Coronary artery (tissue), 2 donors: ENCODE measurements at regions not wholly inside any gene's neighbourhood (a gene's known extent, or its start where the extent isn't known, plus 50 kb on each side); places are given as distances from the start of the nearest gene placed in this dataset.

Experiments used
- DNase-seq: peaks from one replicate; pipeline ENCODE4 v3.0.0-alpha.2; 2017; ENCODE audit warnings: low spot score
- H3K27ac ChIP-seq, 2 donors: fragments of 200-600 bp; sonication (generic); one replicate each; pipeline ENCODE4 v1.5.1; 2016 to 2019
- H3K4me3 ChIP-seq: fragments of 200-600 bp; sonication (generic); 2 replicates; pipeline ENCODE4 v1.5.1; 2016; ENCODE audit warnings: mild to moderate bottlenecking, moderate library complexity
- CTCF ChIP-seq: fragments of 200-600 bp; sonication (generic); IDR thresholded peaks from one replicate; pipeline ENCODE4 v1.5.1; 2019; ENCODE audit warnings: antibody characterized with exemption

GRCh38 chr3:134080761-134081160, 51.0 kb upstream of the SLCO2A1 start:
- no peak for DNase-seq
- Histone ChIP-seq H3K27ac (no peak overlapping the region), H3K4me3 (no peak overlapping the region)
- TF ChIP-seq CTCF: no peak

DNA sequence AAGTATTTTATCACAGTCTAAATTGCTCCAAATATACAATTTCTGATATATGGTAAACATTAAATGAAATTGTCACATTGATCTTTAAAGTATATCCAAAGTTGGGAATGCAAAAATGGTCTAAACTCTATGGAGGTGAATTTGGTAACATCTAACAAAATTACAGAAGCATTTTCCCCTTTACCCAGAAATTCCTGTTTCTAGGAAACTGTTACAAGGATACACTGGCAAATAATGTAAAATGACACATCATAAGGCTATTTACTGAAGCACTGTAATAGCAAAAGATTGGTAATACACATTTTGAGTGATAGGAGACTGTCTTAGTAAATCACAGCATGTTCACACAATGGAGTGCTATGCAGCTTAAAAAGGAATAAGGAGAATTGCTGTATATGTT, 50.0 kb upstream of the SLCO2A1 start:
- DNase-seq: no peak
- TF ChIP-seq CTCF: no peak
- no peak overlapping the region for H3K4me3 ChIP-seq
- no peak overlapping the region for H3K27ac ChIP-seq
